ENCODE measurements at regions not wholly inside any gene's neighbourhood (a gene's known extent, or its start where the extent isn't known, plus 50 kb on each side); places are given as distances from the start of the nearest gene placed in this dataset.

GRCh38 chr1:216908126-216908525 lies 184.9 kb upstream of the ESRRG start:
- TF ChIP-seq EZH2 (IDR thresholded peaks at IDR 0.05; ENCODE audit: low read length, missing control alignments) (no peak), CTCF (conservative IDR thresholded peaks at IDR 0.05 in 1 of 2, IDR thresholded peaks at IDR 0.05 in 1 of 2; ENCODE audit: low read depth in 1 of 2, low read length in 2 of 2) (no peak)
- Histone ChIP-seq H3K4me2 (ENCODE audit: extremely low read depth, insufficient read depth, low read length) (no peak overlapping the region), H3K27ac (ENCODE audit: insufficient read depth, low read length) (no peak overlapping the region), H3K4me3 (replicated peaks in 1 of 4; ENCODE audit: control extremely low read depth in 1 of 4, insufficient read depth in 1 of 4, low read depth in 3 of 4, low read length in 4 of 4) (no peak overlapping the region), H3K79me2 (ENCODE audit: control insufficient read depth, insufficient read depth, low read length) (no peaks in the 10 kb centered on the region), H3K9ac (ENCODE audit: insufficient read depth, low read length) (no peak overlapping the region), H3K9me3 (ENCODE audit: control insufficient read depth, insufficient read depth, low read depth, low read length) (no peaks in the 10 kb centered on the region), H3K36me3 (ENCODE audit: control insufficient read depth, insufficient read depth, low read length) (no peaks in the 10 kb centered on the region), H4K20me1 (ENCODE audit: control insufficient read depth, extremely low read depth, insufficient read depth, low read length) (no peaks in the 10 kb centered on the region), H2AFZ (ENCODE audit: low read length) (no peak overlapping the region), H3K4me1 (ENCODE audit: control insufficient read depth, extremely low read depth, insufficient read depth, low read length) (no peaks in the 10 kb centered on the region), H3K27me3 (ENCODE audit: control insufficient read depth, insufficient read depth, low read length) (no peaks in the 10 kb centered on the region)
- no peak for DNase-seq (ENCODE audit: low read depth in 2 of 2)

GRCh38 chr1:216907100-216907499 lies 183.9 kb upstream of the ESRRG start:
- Histone ChIP-seq H3K36me3 (ENCODE audit: control insufficient read depth, insufficient read depth, low read length) (no peaks in the 10 kb centered on the region), H3K27me3 (ENCODE audit: control insufficient read depth, insufficient read depth, low read length) (no peaks in the 10 kb centered on the region), H2AFZ (ENCODE audit: low read length) (no peak overlapping the region), H3K27ac (ENCODE audit: insufficient read depth, low read length) (no peak overlapping the region), H3K79me2 (ENCODE audit: control insufficient read depth, insufficient read depth, low read length) (no peaks in the 10 kb centered on the region), H3K4me1 (ENCODE audit: control insufficient read depth, extremely low read depth, insufficient read depth, low read length) (no peaks in the 10 kb centered on the region), H3K9me3 (ENCODE audit: control insufficient read depth, insufficient read depth, low read depth, low read length) (no peaks in the 10 kb centered on the region), H4K20me1 (ENCODE audit: control insufficient read depth, extremely low read depth, insufficient read depth, low read length) (no peaks in the 10 kb centered on the region), H3K9ac (ENCODE audit: insufficient read depth, low read length) (no peak overlapping the region), H3K4me3 (replicated peaks in 1 of 4; ENCODE audit: control extremely low read depth in 1 of 4, insufficient read depth in 1 of 4, low read depth in 3 of 4, low read length in 4 of 4) (no peak overlapping the region), H3K4me2 (ENCODE audit: extremely low read depth, insufficient read depth, low read length) (no peak overlapping the region)
- TF ChIP-seq EZH2 (IDR thresholded peaks at IDR 0.05; ENCODE audit: low read length, missing control alignments), result no peak
- TF ChIP-seq CTCF (conservative IDR thresholded peaks at IDR 0.05 in 1 of 2, IDR thresholded peaks at IDR 0.05 in 1 of 2; ENCODE audit: low read depth in 1 of 2, low read length in 2 of 2), result no peak
- no peak for DNase-seq (ENCODE audit: low read depth in 2 of 2)

DNA sequence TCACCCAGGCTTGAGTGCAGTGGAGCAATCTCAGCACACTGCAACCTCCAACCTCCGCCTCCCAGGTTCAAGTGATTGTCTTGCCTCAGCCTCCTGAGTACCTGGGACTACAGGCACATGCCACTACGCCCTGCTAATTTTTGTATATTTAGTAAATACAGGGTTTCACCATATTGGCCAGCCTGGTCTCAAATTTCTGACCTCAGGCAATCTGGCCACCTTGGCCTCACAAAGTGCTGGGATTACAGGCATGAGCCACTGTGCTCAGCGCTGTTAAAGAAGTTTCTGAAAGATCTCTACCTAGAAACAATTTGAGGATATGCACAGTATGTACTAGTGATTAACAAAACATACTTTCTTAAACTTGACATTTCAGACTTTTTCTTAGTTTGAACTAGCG lies 182.6 kb upstream of the ESRRG start:
- H3K36me3 ChIP-seq (ENCODE audit: control insufficient read depth, insufficient read depth, low read length), result no peaks in the 10 kb centered on the region
- H3K9me3 ChIP-seq (ENCODE audit: control insufficient read depth, insufficient read depth, low read depth, low read length), result no peaks in the 10 kb centered on the region
- H3K4me2 ChIP-seq (ENCODE audit: extremely low read depth, insufficient read depth, low read length), result no peak overlapping the region
- TF ChIP-seq EZH2 (IDR thresholded peaks at IDR 0.05; ENCODE audit: low read length, missing control alignments) (no peak), CTCF (conservative IDR thresholded peaks at IDR 0.05 in 1 of 2, IDR thresholded peaks at IDR 0.05 in 1 of 2; ENCODE audit: low read depth in 1 of 2, low read length in 2 of 2) (no peak)
- no peak overlapping the region for H3K9ac ChIP-seq (ENCODE audit: insufficient read depth, low read length)
- H3K79me2 ChIP-seq (ENCODE audit: control insufficient read depth, insufficient read depth, low read length), result no peaks in the 10 kb centered on the region
- H3K4me3 ChIP-seq (replicated peaks in 1 of 4; ENCODE audit: control extremely low read depth in 1 of 4, insufficient read depth in 1 of 4, low read depth in 3 of 4, low read length in 4 of 4), result no peak overlapping the region
- DNase-seq (ENCODE audit: low read depth in 2 of 2), result no peak
- H3K4me1 ChIP-seq (ENCODE audit: control insufficient read depth, extremely low read depth, insufficient read depth, low read length), result no peaks in the 10 kb centered on the region
- no peak overlapping the region for H2AFZ ChIP-seq (ENCODE audit: low read length)
- no peaks in the 10 kb centered on the region for H4K20me1 ChIP-seq (ENCODE audit: control insufficient read depth, extremely low read depth, insufficient read depth, low read length)
- H3K27ac ChIP-seq (ENCODE audit: insufficient read depth, low read length), result no peak overlapping the region
- H3K27me3 ChIP-seq (ENCODE audit: control insufficient read depth, insufficient read depth, low read length), result no peaks in the 10 kb centered on the region

Measured in fibroblast of lung (primary cell).